Urinary bladder (tissue), 3 donors: ENCODE measurements at regions not wholly inside any gene's neighbourhood (a gene's known extent, or its start where the extent isn't known, plus 50 kb on each side); places are given as distances from the start of the nearest gene placed in this dataset.

ENCODE experiments used
- DNase-seq: peaks from one replicate; pipeline ENCODE4 v3.0.0-alpha.2; 2015; ENCODE audit errors: extremely low spot score
- H3K27ac ChIP-seq: one replicate; pipeline ENCODE4 v1.5.1; 2013; ENCODE audit warnings: low read depth, mild to moderate bottlenecking, moderate library complexity
- H3K36me3 ChIP-seq: one replicate; pipeline ENCODE4 v1.6.1; 2013; ENCODE audit warnings: mild to moderate bottlenecking, moderate library complexity; ENCODE audit not compliant: insufficient read depth
- H3K4me1 ChIP-seq: one replicate; pipeline ENCODE4 v1.6.1; 2013; ENCODE audit warnings: mild to moderate bottlenecking, moderate library complexity; ENCODE audit not compliant: insufficient read depth
- H3K4me3 ChIP-seq: one replicate; pipeline ENCODE4 v1.5.1; 2013; ENCODE audit warnings: low read depth, low read length
- WGBS: extraction: QIAGEN DNeasy Blood & Tissue Kit; methylation state at CpG from one replicate; pipeline ENCODE4 v1.1.7; 2013; 5-methylcytosine and 5-hydroxymethylcytosine counted together
- donor health status: healthy with polysubstance abuse.
- donor health status: healthy.

- 84% methylated on average over 1 of the region's 1 CpG for WGBS
- H3K4me1 ChIP-seq: no peaks in the 10 kb centered on the region
- H3K36me3 ChIP-seq: no peaks in the 10 kb centered on the region
- H3K4me3 ChIP-seq: no peak overlapping the region
- H3K27ac ChIP-seq: no peak overlapping the region
- no peak for DNase-seq
Measured at GRCh38 chr6:119896806-119897205, 547.2 kb upstream of the MAN1A1 start.

DNA sequence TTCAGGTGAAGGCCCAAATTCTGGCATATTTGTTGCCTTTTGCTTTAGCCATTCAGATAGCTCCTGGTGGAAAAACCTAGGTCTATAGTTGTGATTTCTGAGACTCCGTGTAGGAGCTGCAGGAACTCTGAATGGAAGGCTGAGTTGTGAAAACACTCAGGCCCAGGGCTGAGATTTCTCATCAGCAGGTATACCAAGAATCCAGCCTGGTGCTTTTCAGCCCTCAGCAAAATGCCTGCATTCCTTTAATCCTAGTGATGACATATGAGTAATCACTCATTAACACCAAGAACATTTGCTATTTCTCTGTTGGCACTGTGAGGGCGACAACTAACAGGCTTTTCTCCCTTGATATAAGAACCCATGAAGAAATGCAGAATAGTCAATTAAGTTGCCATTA, 546.1 kb upstream of the MAN1A1 start:
- 86% methylated on average over 2 of the region's 2 CpGs for WGBS
- no peaks in the 10 kb centered on the region for H3K36me3 ChIP-seq
- no peak overlapping the region for H3K4me3 ChIP-seq
- H3K4me1 ChIP-seq: no peaks in the 10 kb centered on the region
- H3K27ac ChIP-seq: no peak overlapping the region
- no peak for DNase-seq

DNA sequence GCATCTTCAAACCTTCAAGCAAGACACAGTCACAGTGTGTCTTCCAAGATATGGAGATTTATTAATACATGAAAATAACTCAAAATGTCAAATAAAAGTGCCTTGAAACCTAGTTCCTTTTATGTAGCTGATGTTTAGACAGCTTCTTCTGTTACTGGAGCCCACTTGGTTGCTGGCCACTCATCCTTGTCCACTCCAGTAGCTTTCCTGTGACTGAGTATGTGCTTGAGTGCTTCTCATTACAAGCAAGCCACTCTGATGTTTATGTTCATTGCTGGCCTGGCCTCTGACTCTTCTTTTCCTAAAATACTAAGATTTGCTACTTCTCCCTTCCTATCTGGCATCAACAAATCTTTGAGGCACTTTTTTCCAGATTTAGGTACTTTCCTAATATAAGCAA, 545.2 kb upstream of the MAN1A1 start:
- no peak overlapping the region for H3K4me3 ChIP-seq
- no peaks in the 10 kb centered on the region for H3K4me1 ChIP-seq
- no peaks in the 10 kb centered on the region for H3K36me3 ChIP-seq
- DNase-seq: no peak
- no peak overlapping the region for H3K27ac ChIP-seq

DNA sequence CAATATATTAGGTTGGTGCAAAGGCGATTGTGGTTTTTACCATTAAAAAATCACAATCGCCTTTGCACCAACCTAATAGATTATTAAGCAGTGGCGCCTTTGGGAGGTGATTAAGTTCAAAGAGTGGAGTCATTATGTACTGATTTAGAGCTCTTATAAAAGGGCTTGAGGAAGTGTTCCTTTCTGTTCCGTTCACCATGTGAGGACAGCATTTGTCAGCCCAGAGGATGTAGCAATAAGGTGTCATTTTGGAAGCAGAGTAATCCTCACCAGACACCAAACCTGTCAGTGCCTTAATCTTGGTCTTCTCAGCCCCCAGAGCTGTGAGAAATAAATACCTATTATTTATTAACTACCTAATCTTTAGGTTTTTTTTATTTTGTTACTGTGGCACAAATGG, 542.1 kb upstream of the MAN1A1 start:
- no peak overlapping the region for H3K27ac ChIP-seq
- 93% methylated on average over 4 of the region's 4 CpGs for WGBS
- H3K4me3 ChIP-seq: no peak overlapping the region
- no peaks in the 10 kb centered on the region for H3K36me3 ChIP-seq
- no peak for DNase-seq
- no peaks in the 10 kb centered on the region for H3K4me1 ChIP-seq

GRCh38 chr6:119891206-119891605, 541.6 kb upstream of the MAN1A1 start:
- H3K4me3 ChIP-seq: no peak overlapping the region
- H3K27ac ChIP-seq: no peak overlapping the region
- no peaks in the 10 kb centered on the region for H3K4me1 ChIP-seq
- WGBS: 50% methylated on average over 1 of the region's 1 CpG
- no peaks in the 10 kb centered on the region for H3K36me3 ChIP-seq
- no peak for DNase-seq

DNA sequence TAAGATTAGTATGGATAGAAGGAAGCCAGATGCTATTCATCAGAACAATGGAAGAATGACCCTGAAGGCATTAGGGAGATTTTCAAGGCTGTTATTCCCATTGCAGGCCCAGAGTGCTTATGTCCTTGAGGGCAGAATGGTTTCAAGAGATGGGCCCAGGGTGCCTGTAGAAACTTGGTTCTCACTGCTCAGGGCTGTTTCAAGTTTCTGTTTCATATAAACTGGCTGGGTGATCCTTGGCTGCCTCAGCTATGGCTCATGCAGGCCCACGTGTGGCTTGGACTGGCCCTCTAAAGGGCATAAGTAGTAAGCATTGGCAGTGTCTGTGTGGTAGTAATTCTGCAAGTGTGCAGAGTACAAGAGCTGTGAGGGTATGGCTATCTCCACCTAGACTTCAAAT, 540.9 kb upstream of the MAN1A1 start:
- Histone ChIP-seq H3K4me3 (no peak overlapping the region), H3K27ac (no peak overlapping the region), H3K4me1 (no peaks in the 10 kb centered on the region), H3K36me3 (no peaks in the 10 kb centered on the region)
- DNase-seq: no peak
- 30% methylated on average over 1 of the region's 1 CpG for WGBS

- DNase-seq: no peak
- Histone ChIP-seq H3K4me1 (no peaks in the 10 kb centered on the region), H3K27ac (no peak overlapping the region), H3K36me3 (no peaks in the 10 kb centered on the region), H3K4me3 (no peak overlapping the region)
Measured at GRCh38 chr6:119887666-119888065, 538.1 kb upstream of the MAN1A1 start.

DNA sequence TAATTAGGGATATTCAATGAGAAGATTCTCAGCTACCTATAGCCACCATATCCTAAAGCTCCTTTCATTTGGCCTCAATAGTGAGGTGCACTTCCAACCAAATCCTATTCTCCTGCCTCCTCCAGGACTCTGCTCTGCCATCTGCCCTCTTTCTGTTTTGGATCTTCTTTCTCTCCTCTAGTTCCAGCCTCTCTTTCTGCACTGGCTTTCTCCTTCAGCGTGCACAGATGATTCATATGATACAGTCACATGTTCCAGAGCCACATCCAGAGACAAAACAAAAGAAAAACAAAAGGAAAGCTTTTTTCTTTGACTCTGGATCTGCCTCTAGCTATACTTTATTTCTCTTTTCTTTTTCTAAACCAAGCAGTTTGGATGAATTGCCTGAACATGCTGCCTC, 531.9 kb upstream of the MAN1A1 start:
- Histone ChIP-seq H3K27ac (no peak overlapping the region), H3K36me3 (no peaks in the 10 kb centered on the region), H3K4me3 (no peak overlapping the region), H3K4me1 (no peaks in the 10 kb centered on the region)
- 23% methylated on average over 1 of the region's 1 CpG for WGBS
- DNase-seq: no peak

- Histone ChIP-seq H3K27ac (no peak overlapping the region), H3K36me3 (no peaks in the 10 kb centered on the region), H3K4me1 (no peaks in the 10 kb centered on the region), H3K4me3 (no peak overlapping the region)
- DNase-seq: no peak
Measured at GRCh38 chr6:119880840-119881239, 531.3 kb upstream of the MAN1A1 start.

DNA sequence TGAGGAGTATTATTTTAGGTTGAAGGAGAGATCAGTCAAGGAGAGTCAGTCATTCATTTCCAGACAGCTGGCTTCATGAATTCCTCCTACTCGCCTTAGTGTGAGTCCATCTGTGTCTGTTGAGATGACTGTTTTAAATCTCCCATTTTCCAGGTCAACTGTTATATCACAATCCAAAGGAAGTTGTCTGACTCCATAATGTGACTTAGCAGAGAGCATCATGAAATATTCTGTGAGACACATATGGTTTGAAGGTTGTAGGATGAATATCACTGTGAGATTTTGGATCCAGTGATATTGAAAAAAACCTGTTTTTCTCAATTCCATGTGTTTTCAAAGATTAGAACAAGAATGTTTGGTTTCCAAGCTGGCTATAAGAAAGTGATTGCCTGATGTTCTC, 530.2 kb upstream of the MAN1A1 start:
- DNase-seq: no peak
- no peak overlapping the region for H3K4me3 ChIP-seq
- no peak overlapping the region for H3K27ac ChIP-seq
- no peaks in the 10 kb centered on the region for H3K36me3 ChIP-seq
- H3K4me1 ChIP-seq: no peaks in the 10 kb centered on the region
- WGBS: 52% methylated on average over 1 of the region's 1 CpG

- Histone ChIP-seq H3K27ac (no peak overlapping the region), H3K4me3 (no peak overlapping the region), H3K4me1 (no peaks in the 10 kb centered on the region), H3K36me3 (no peaks in the 10 kb centered on the region)
- no peak for DNase-seq
- WGBS: 84% methylated on average over 4 of the region's 4 CpGs
Measured at GRCh38 chr6:119874381-119874780, 524.8 kb upstream of the MAN1A1 start.

DNA sequence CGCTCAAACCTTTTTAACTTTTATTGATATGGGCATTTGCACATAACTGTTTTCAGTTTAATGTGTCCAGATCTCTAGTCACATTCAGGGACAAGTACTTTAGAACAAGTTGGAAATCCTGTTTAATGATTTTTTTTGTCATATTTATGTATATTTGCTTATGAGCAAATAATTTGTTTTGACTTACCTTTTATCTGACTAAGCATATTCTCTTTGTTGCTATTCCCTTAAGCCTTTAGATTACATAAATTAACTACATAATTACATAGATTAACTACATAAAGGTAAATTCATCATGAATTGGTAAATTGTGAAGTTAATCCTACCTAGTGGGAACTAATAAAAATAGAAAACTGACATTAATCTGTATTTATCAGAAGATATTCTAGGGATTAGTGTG, 523.5 kb upstream of the MAN1A1 start:
- DNase-seq: no peak
- H3K4me3 ChIP-seq: no peak overlapping the region
- WGBS: 87% methylated on average over 1 of the region's 1 CpG
- no peaks in the 10 kb centered on the region for H3K4me1 ChIP-seq
- no peak overlapping the region for H3K27ac ChIP-seq
- no peaks in the 10 kb centered on the region for H3K36me3 ChIP-seq

DNA sequence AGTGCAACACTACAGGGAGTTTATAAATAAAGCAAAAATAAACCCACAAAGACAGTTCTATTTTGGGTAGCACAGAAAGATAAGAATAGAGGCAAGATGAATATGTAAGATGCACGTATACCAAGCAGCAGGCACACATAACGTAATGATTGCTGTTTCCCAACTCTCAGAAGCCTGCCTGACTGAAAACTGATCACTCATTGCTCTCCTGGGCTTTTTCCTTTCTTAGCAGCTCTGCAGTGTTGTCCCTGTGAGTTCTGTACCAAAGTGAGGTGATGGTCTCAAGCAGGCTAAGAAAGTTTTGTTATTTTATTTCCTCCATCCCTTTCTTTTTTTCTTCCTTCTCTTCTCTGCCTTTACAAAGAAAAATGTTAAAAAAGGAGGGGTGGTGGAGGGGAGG, 522.0 kb upstream of the MAN1A1 start:
- Histone ChIP-seq H3K27ac (no peak overlapping the region), H3K4me3 (no peak overlapping the region), H3K4me1 (no peaks in the 10 kb centered on the region), H3K36me3 (no peaks in the 10 kb centered on the region)
- WGBS: 34% methylated on average over 2 of the region's 2 CpGs
- DNase-seq: no peak

GRCh38 chr6:119865466-119866350, 516.1 kb upstream of the MAN1A1 start:
- DNase-seq: no peak
- H3K27ac ChIP-seq: no peak overlapping the region
- H3K4me1 ChIP-seq: no peaks in the 10 kb centered on the region
- WGBS: 98% methylated on average over 3 of the region's 3 CpGs
- no peak overlapping the region for H3K4me3 ChIP-seq
- no peaks in the 10 kb centered on the region for H3K36me3 ChIP-seq

DNA sequence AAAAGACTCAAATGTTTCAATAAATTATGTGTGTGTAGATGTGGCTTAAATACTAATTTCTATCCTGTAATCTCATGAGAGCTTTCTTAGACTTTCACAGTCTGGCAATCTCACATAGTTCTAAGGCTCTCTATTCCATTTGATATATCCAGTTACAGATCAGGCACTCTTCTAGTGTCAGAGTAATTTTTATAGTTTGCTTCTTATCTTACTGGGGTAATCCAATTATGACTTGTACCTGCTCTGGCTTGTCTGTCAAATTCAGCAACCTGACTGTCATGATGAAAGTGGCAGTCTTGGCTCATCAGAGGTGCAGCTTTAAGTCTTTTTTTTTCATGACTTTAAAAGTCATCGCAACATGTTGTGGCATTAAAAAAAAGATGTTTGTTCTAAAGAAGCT, 513.2 kb upstream of the MAN1A1 start:
- H3K36me3 ChIP-seq: no peaks in the 10 kb centered on the region
- WGBS: 95% methylated on average over 1 of the region's 1 CpG
- no peaks in the 10 kb centered on the region for H3K4me1 ChIP-seq
- H3K27ac ChIP-seq: no peak overlapping the region
- no peak overlapping the region for H3K4me3 ChIP-seq
- DNase-seq: no peak
